WERI-Rb-1 (cell line): ENCODE measurements at regions not wholly inside any gene's neighbourhood (a gene's known extent, or its start where the extent isn't known, plus 50 kb on each side); places are given as distances from the start of the nearest gene placed in this dataset.
A peak's percentile ranks its signal among the peaks of the same experiment; 100 is the strongest.
"Not testable (repeated sequence)": the region's sequence is repeated elsewhere in the genome, so short reads cannot be mapped to it uniquely, and the experiment has no call there.

Source experiments
- DNase-seq: peaks from one replicate; pipeline ENCODE4 v3.0.0-alpha.2; 2020
- H3K27ac ChIP-seq: fragments of 250-450 bp; sonication (Bioruptor Pico); 2 replicates; pipeline ENCODE4 v1.5.1; 2020; ENCODE audit warnings: mild to moderate bottlenecking, moderate library complexity
- H3K27me3 ChIP-seq: fragments of 250-450 bp; sonication (Bioruptor Pico); 2 replicates; pipeline ENCODE4 v1.5.1; 2021; ENCODE audit warnings: mild to moderate bottlenecking, low read depth, moderate library complexity; ENCODE audit not compliant: insufficient read depth, severe bottlenecking
- H3K36me3 ChIP-seq: fragments of 250-450 bp; sonication (Bioruptor Pico); 2 replicates; pipeline ENCODE4 v1.5.1; 2020; ENCODE audit warnings: mild to moderate bottlenecking, moderate library complexity
- H3K4me3 ChIP-seq: 2 replicates; pipeline ENCODE4 v1.5.1; 2011; ENCODE audit warnings: low read depth, mild to moderate bottlenecking, control low read depth, low read length
- H3K9me3 ChIP-seq: fragments of 250-450 bp; sonication (Bioruptor Pico); 2 replicates; pipeline ENCODE4 v1.5.1; 2021; ENCODE audit warnings: mild to moderate bottlenecking, moderate library complexity; ENCODE audit not compliant: severe bottlenecking
- CTCF ChIP-seq: IDR thresholded peaks from 2 replicates; pipeline ENCODE4 v1.5.1; 2011; ENCODE audit warnings: low read depth, mild to moderate bottlenecking, control low read depth, inconsistent platforms, low read length

- no peak for TF ChIP-seq CTCF
Observed at GRCh38 chr12:63362791-63363190, 211.8 kb upstream of the AVPR1A start.

GRCh38 chr12:63362166-63362565 is 211.2 kb upstream of the AVPR1A start:
- no peaks in the 10 kb centered on the region for H3K27me3 ChIP-seq
- TF ChIP-seq CTCF = no peak
- no peaks in the 10 kb centered on the region for H3K9me3 ChIP-seq
- H3K4me3 ChIP-seq = no peak overlapping the region
- DNase-seq = no peak
- no peak overlapping the region for H3K27ac ChIP-seq
- no peaks in the 10 kb centered on the region for H3K36me3 ChIP-seq

More at GRCh38 chr12:63362791-63363190, 211.8 kb upstream of the AVPR1A start:
- Histone ChIP-seq H3K27ac (no peak overlapping the region), H3K4me3 (no peak overlapping the region), H3K36me3 (no peaks in the 10 kb centered on the region), H3K27me3 (no peaks in the 10 kb centered on the region), H3K9me3 (peaks cover under 1% of the 10 kb centered on the region)
- DNase-seq = no peak

- no peak for TF ChIP-seq CTCF
- no peak for DNase-seq
- H3K4me3 ChIP-seq = no peak overlapping the region
- no peak overlapping the region for H3K27ac ChIP-seq
- no peaks in the 10 kb centered on the region for H3K36me3 ChIP-seq
- H3K27me3 ChIP-seq = no peaks in the 10 kb centered on the region
- H3K9me3 ChIP-seq = no peaks in the 10 kb centered on the region
Observed at GRCh38 chr12:63354969-63355368, 204.0 kb upstream of the AVPR1A start.

- no peaks in the 10 kb centered on the region for H3K36me3 ChIP-seq
- no peaks in the 10 kb centered on the region for H3K27me3 ChIP-seq
- H3K27ac ChIP-seq = no peak overlapping the region
- H3K4me3 ChIP-seq = no peak overlapping the region
- no peak for DNase-seq
- TF ChIP-seq CTCF = no peak
- no peaks in the 10 kb centered on the region for H3K9me3 ChIP-seq
Observed at GRCh38 chr12:63353559-63353958, 202.6 kb upstream of the AVPR1A start.

- Histone ChIP-seq H3K36me3 (no peaks in the 10 kb centered on the region), H3K9me3 (no peaks in the 10 kb centered on the region), H3K27me3 (no peaks in the 10 kb centered on the region), H3K4me3 (no peak overlapping the region), H3K27ac (no peak overlapping the region)
- TF ChIP-seq CTCF = no peak
- no peak for DNase-seq
Observed at GRCh38 chr12:63351370-63351769, 200.4 kb upstream of the AVPR1A start.

GRCh38 chr12:63348556-63348955 is 197.6 kb upstream of the AVPR1A start:
- Histone ChIP-seq H3K27ac (no peak overlapping the region), H3K27me3 (no peaks in the 10 kb centered on the region), H3K4me3 (no peak overlapping the region), H3K9me3 (no peaks in the 10 kb centered on the region), H3K36me3 (no peaks in the 10 kb centered on the region)
- TF ChIP-seq CTCF = no peak
- DNase-seq = no peak

- H3K9me3 ChIP-seq, H3K27ac ChIP-seq, H3K4me3 ChIP-seq, H3K27me3 ChIP-seq, H3K36me3 ChIP-seq: not testable (repeated sequence)
- DNase-seq = peak; percentile 46
Observed at GRCh38 chr12:63337158-63337557, 186.2 kb upstream of the AVPR1A start.
